ENCODE measurements at regions not wholly inside any gene's neighbourhood (a gene's known extent, or its start where the extent isn't known, plus 50 kb on each side); places are given as distances from the start of the nearest gene placed in this dataset.

- no peak overlapping the region for H3K27ac ChIP-seq
Observed at GRCh38 chr2:240326886-240327285, 108.6 kb upstream of the GPC1 start.

GRCh38 chr2:240327566-240327965 is 107.9 kb upstream of the GPC1 start:
- DNase-seq (peak in 1 of 3 donors; percentile 26), ATAC-seq (no peak)
- intact Hi-C loops (cut with DNase I), result no loop called here
- Histone ChIP-seq H3K4me1 (no peaks in the 10 kb centered on the region), H3K36me3 (no peaks in the 10 kb centered on the region), H3K27me3 (no peaks in the 10 kb centered on the region), H3K9me3 (no peaks in the 10 kb centered on the region), H3K4me3 (no peak overlapping the region), H3K27ac (no peak overlapping the region)
- 80% methylated on average over 5 of the region's 10 CpGs for WGBS (ENCODE audit: insufficient coverage, low coverage, low lambda C conversion rate, missing lambda C conversion rate)
- TF ChIP-seq, protein P1, sequence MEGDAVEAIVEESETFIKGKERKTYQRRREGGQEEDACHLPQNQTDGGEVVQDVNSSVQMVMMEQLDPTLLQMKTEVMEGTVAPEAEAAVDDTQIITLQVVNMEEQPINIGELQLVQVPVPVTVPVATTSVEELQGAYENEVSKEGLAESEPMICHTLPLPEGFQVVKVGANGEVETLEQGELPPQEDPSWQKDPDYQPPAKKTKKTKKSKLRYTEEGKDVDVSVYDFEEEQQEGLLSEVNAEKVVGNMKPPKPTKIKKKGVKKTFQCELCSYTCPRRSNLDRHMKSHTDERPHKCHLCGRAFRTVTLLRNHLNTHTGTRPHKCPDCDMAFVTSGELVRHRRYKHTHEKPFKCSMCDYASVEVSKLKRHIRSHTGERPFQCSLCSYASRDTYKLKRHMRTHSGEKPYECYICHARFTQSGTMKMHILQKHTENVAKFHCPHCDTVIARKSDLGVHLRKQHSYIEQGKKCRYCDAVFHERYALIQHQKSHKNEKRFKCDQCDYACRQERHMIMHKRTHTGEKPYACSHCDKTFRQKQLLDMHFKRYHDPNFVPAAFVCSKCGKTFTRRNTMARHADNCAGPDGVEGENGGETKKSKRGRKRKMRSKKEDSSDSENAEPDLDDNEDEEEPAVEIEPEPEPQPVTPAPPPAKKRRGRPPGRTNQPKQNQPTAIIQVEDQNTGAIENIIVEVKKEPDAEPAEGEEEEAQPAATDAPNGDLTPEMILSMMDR (IDR thresholded peaks at IDR 0.05), result no peak
- no peak for TF ChIP-seq POLR2A (IDR thresholded peaks at IDR 0.05)

More at GRCh38 chr2:240326886-240327285, 108.6 kb upstream of the GPC1 start:
- DNase-seq (peak in 1 of 3 donors; percentile 26), ATAC-seq (no peak)
- Histone ChIP-seq H3K27me3 (no peaks in the 10 kb centered on the region), H3K9me3 (no peaks in the 10 kb centered on the region), H3K4me3 (no peak overlapping the region), H3K36me3 (no peaks in the 10 kb centered on the region), H3K4me1 (no peaks in the 10 kb centered on the region)
- intact Hi-C loops (cut with DNase I), result no loop called here
- 87% methylated on average over 4 of the region's 9 CpGs for WGBS (ENCODE audit: insufficient coverage, low coverage, low lambda C conversion rate, missing lambda C conversion rate)
- TF ChIP-seq, protein P1 (IDR thresholded peaks at IDR 0.05), result no peak
- no peak for TF ChIP-seq POLR2A (IDR thresholded peaks at IDR 0.05)

- Histone ChIP-seq H3K9me3 (no peaks in the 10 kb centered on the region), H3K4me1 (no peaks in the 10 kb centered on the region), H3K27me3 (no peaks in the 10 kb centered on the region), H3K27ac (no peak overlapping the region), H3K36me3 (no peaks in the 10 kb centered on the region), H3K4me3 (no peak overlapping the region)
- 73% methylated on average over 5 of the region's 10 CpGs for WGBS (ENCODE audit: insufficient coverage, low coverage, low lambda C conversion rate, missing lambda C conversion rate)
- TF ChIP-seq, protein P1 (IDR thresholded peaks at IDR 0.05), result no peak
- TF ChIP-seq POLR2A (IDR thresholded peaks at IDR 0.05), result no peak
- DNase-seq (peak in 1 of 3 donors; percentile 31), ATAC-seq (no peak)
- intact Hi-C loops (cut with DNase I), result no loop called here
Observed at GRCh38 chr2:240328526-240328925, 106.9 kb upstream of the GPC1 start.

DNA sequence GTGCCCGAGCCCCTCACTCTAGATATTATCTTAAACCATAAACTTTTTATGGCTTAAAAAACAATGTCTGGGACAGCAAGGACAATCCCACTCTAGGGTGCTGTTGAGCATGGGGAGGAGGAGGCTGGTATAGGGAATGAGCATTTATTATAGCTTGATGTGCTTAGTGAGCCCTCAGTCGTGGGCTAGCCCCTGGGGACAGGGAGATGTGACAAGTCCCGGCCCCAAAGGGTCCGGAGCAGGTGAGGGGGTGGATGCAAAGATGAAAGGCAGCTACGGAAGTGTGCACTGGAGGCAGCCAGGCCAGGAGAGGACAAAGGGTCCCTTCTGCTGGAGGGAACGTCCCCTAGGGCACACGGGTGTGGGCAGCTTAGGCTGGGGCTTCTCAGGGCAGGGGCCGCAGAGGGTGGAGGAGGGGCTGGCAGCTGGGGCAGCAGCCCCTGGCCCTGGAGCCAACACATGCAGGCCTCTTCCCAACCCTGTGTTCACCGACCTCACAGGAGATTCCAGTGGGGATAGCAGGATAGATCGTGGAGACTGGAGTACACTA is 106.3 kb upstream of the GPC1 start:
- Histone ChIP-seq H3K4me3 (no peak overlapping the region), H3K27me3 (no peaks in the 10 kb centered on the region), H3K9me3 (no peaks in the 10 kb centered on the region), H3K4me1 (no peaks in the 10 kb centered on the region), H3K36me3 (no peaks in the 10 kb centered on the region), H3K27ac (no peak overlapping the region)
- 50% methylated on average over 5 of the region's 10 CpGs for WGBS (ENCODE audit: insufficient coverage, low coverage, low lambda C conversion rate, missing lambda C conversion rate)
- TF ChIP-seq, protein P1 (IDR thresholded peaks at IDR 0.05), result no peak
- TF ChIP-seq POLR2A (IDR thresholded peaks at IDR 0.05), result no peak
- DNase-seq (peak in 1 of 3 donors; percentile 30), ATAC-seq (no peak)
- intact Hi-C loops (cut with DNase I), result no loop called here

- TF ChIP-seq POLR2A (IDR thresholded peaks at IDR 0.05), result no peak
- TF ChIP-seq, protein P1 (IDR thresholded peaks at IDR 0.05), result no peak
- DNase-seq, result peak in 1 of 3 donors; percentile 31
- intact Hi-C loops (cut with DNase I), result no loop called here
- no CpG with 5 or more reads among the region's 6 CpGs for WGBS (ENCODE audit: insufficient coverage, low coverage, low lambda C conversion rate, missing lambda C conversion rate)
- no peak for ATAC-seq
- no peaks in the 10 kb centered on the region for H3K27me3 ChIP-seq
- no peaks in the 10 kb centered on the region for H3K4me1 ChIP-seq
- no peak overlapping the region for H3K4me3 ChIP-seq
- H3K27ac ChIP-seq, result no peak overlapping the region
- H3K9me3 ChIP-seq, result no peaks in the 10 kb centered on the region
- H3K36me3 ChIP-seq, result no peaks in the 10 kb centered on the region
Observed at GRCh38 chr2:240329778-240330177, 105.7 kb upstream of the GPC1 start.

Measured in right lobe of liver (tissue), 6 donors.